ENCODE measurements at regions not wholly inside any gene's neighbourhood (a gene's known extent, or its start where the extent isn't known, plus 50 kb on each side); places are given as distances from the start of the nearest gene placed in this dataset.

DNA sequence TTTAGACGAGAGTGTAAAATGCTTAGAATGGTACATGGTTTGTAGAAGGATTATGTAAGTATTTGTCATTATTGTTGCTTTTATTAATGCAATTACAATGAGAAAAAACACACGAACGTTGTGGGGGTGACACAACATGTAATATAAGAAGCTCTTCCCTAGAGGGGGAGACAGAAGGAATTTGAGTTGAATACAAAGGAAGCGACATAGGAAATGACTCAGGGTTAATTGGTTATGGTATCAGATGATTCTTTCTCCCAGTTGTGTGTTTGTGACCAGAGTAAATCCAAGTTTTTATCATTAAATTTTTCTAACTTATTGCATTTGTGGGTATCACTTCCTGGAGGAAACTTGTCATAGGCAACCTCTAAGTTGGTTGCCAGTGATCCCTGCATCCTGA, 625.6 kb upstream of the CDH2 start:
- peak; percentile 94 for DNase-seq (ENCODE audit: low read depth)

DNA sequence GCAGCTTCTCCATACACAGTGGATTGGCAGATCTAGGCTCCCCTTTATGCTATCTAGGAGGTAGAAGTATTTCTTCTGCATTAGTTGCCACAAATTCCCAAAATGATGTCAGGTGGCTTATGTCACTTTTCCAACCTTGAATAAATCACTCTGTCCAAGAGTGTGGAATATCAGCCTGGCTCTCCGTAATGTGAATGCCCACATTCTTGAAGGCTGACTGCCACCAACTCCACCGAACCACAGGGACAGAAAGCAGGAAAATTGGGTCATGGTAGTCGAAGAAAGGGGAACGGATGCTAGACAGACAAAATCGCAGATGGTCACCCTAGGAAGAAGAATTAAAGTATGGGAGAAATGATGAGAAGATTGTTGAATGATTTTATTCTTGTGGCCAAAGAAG, 624.9 kb upstream of the CDH2 start:
- peak; percentile 17 for DNase-seq (ENCODE audit: low read depth)

DNA sequence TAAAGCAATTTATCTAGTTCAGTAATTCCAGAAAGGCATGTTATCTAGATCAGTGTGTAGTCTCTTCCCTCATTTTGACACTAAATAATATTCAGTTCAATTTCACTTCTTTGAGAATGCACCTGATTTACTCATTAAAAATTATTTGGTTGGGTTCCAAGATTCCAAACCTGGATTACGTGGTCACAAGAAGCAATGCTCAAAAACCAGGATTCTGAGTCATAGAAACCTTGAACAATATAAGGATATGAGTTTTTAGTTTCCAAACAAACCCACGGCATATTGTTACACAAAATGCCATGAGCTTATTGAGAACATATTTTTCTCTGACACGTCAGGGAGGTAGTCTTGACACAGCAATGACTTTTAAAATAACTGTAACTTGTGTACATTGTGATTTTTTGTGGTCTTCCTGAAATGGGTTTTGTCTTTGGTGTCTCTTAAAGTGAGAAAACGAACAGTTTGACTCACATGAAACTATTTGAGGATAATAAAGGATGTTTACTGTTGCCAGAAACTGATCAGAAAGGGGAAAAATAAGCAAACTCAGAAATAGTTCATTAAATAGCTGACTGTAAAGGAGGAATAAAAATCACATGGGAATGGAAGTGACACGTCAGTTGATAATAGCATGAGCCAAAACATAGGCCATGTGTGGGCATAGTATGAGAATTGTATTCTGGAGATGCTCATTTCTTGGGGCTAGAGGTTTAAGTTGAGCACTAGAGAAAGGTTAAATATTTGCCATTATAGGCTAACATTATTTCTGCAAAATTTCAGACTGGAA, 617.7 kb upstream of the CDH2 start:
- peak; percentile 87 for DNase-seq (ENCODE audit: low read depth)

DNA sequence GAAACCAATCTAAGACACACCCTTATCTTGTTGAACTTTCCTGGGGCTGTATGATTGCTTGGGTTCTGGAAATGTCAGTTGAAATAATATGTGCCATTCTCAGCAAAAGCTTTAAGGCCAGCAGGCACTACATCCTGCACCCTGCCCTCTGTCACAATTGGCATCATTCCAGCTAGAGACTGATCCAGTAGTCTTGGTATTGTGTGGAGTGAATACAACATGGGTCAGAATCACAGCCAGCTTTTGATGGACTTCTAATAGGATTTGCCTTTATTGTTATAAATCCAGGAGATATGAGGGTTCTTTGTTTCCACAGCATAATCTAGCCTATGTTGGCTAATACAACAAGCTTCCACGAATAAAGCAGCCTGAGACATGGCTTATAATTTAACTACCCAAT, 617.0 kb upstream of the CDH2 start:
- DNase-seq (ENCODE audit: low read depth) = peak; percentile 14

DNA sequence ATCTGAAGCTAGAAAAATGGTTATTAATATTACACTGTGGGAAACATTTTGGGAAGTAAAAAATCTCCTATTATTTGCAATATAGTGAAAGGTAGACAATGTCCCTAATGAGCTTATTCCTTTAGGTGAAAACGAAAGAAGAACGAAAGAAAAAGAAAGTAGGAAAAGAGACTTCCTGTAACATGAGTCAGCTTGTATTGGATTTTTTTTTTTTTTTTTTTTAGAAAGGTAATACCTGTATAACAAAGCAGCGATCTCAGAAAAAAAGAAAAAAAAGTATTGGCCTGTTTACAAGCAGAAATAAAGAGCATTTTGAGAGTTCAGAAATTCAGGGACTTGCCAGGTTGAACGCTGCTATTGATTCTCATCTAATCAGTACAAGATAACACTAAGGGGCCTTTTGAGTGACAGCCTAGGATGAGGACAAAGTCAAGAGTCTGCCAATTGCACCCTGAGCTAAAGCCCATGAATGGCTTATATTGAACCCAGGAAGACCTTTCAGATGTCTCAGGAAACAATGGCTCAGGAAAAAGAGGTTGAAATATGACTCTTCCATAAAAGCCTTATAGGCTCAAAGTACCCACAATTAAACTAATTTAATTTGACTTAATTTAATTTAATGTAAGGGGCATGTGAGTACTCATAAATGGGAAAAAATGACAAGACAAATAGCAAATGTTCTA, 615.6 kb upstream of the CDH2 start:
- peak; percentile 12 for DNase-seq (ENCODE audit: low read depth)

DNA sequence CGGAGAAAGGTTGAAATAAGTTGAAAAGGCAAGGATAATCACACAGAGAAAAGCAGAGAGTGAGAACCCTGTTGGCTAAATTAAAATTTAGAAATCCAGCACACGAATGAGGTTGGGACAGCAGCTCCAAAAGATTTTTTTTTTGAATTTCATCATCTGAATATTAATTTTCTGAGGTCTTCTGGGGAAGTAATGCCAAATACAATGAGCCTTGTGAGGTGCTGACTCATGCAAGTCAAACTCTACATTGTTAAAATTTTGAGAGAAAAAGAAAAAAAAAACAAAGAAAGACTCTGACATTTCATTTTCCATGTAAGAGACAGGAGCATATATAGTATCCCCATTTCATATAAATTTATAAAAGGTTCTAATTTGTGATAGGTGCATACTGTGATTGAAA, 614.2 kb upstream of the CDH2 start:
- no peak for DNase-seq (ENCODE audit: low read depth)

DNA sequence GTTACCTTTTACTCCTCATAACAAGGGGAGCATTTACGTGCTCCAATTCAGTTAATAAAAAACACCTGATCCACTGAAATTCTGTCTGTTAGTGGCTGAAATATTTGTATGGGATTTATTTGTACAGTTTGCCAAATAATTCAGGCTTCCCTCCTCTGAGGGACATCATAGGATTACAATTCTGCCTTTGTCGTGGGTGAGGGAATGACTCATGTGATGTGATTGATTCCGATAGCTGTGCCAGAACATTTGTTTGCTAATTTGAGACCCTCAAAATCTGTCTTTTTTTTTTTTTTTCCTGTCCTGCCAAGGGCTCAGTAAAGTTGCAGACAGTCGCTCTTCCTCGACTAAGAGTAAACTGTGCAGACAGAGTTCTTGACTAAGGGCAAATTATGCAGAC, 612.6 kb upstream of the CDH2 start:
- no peak for DNase-seq (ENCODE audit: low read depth)

DNA sequence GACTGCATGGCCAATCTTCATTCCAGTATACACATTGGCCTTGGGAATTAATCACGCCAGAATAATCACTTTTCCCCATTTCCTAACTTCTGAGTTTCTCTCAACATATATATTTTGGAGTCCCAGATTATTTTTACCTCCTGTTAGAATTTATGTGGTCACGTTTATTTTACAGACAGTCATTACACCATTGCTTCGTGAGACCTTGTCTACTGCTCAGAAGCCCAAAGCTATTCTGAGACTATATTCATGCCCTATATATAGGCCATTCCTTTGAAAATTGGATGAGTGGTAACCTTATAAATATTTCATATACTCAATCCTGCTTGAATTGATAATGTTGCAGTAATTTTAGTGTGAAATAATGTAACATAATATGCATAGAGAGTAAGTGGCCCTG, 610.0 kb upstream of the CDH2 start:
- DNase-seq (ENCODE audit: low read depth) = no peak

DNA sequence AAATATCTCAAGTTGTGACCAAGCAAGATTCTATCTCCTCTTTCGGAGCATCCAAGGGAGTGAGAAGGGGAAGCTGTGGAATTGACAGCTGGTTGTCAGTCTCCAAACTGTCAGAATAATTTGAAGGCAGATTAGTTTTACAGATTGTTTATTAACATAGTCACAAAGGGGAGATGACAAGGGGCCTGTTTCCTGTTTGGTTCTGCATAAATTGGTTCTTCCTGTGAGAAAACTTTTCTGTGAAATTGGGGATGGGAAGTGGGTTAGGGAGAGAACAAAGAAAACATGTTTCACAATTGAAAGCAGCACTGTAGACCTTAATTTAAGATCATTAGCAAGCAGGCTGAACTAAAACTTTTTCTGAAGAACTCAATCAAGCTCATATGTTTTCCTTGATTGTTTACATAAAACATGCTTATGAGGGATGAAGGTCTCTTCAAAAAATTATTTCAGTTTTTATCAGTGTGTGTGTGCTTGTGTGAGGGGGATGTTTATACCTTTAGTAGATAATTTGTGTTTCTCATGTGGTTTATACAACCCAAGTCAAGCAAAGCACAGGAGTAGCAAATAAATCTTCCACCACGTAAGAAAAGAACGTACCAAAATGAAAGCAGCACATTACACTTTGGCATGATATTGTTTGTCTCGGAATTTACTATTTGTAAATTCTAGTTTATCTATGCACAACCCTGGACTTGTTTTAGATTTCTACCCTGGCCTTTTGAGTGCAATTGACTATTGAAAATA, 604.9 kb upstream of the CDH2 start:
- no peak for DNase-seq (ENCODE audit: low read depth)

DNA sequence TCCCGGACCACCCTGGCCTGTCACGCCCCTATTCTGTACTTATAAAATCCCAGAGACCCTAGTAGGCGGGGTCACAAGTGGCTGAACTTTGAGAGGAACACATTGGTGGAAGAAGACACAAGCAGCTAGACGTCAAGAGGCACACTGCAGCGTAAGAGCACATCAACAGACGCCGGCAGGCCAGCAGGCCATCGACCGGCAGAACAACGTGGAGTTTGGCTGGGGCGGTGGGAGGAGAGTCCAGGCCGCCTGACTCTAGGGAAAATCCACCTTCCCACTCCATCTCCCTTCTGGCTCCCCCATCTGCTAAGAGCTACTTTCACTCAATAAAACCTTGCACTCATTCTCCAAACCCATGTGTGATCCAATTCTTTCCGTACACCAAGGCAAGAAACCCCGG, 601.8 kb upstream of the CDH2 start:
- DNase-seq (ENCODE audit: low read depth) = no peak

DNA sequence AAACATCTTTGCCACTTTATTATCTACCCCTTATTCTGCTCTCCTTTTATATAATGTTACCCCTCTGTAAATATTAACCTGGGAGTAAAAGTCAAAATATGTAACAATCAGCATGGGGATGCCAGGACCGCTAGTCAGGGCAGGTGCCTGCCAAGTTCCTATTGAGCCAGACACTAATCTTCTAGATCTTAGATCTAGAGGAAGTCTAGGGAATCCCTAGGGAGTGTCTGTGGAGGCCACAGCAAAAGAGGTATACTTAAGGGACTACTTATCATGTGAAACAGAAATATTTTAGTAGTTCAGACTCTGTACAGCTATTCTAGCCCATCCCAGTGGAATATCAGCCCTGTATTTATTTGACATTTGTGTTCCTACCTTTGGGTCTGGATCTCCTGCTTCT, 600.8 kb upstream of the CDH2 start:
- DNase-seq (ENCODE audit: low read depth) = no peak

DNA sequence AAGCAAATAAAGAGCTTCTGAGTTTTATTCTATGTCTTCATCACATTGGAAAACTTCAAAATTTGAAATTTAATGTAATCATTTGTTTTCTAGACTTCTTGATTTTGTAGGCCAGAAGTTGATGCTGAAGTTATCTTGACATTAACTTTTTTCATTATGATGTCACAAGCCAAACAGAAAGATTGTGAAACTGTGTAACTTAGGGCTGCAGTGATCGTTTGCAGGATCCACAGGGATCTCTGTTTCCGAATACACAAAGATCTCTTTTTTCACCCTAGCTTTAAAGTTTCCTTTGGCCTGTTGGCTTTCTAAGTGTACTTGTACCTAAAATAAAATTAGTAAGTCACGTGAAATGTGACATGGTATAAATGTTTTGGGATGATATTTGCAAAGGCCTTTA, 594.9 kb upstream of the CDH2 start:
- DNase-seq (ENCODE audit: low read depth) = no peak

DNA sequence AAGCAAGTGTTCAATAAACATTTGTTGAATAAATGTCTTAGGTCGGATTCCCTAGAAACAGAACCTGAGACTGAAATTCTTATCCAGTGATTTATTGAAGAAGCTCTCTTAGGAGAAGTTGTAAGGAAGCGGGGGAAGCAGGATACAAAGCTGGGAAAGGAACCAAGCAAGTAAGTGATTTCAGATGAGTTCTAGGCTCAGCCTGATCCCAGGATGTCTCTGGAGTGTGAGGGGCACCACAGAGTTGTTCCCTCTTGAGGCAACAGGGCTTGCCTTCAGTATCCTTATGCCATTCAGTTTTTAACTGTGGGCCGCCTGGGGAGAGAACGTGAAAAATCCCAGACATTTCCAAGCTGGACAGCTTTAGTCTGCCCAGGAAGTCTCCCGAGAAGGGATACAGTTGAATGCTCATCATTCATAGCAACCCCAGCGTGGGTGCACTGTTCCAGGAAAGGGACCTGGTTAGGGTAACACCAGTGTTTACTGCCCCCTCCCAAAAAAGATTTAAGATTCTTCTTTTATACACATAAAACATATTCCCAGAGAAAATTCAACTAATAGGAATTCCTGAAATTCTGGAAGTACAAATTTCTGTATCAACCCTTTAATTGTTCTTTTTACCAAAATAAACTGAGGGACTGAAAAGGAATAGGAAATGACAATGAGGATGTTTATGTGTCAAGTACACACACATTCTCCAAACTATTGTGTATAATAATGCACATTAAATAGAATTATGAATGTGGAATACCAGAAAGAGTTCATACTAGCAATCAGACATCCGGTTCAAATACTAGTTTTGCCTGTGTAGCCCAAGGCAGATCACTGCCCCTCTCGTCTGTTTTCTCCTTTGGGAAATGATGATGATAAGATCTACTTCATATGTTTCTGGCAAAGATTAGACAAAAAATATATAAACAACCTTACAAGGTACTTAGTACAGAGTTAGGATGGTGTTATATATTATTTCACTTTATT, 592.1 kb upstream of the CDH2 start:
- no peak for DNase-seq (ENCODE audit: low read depth)

DNA sequence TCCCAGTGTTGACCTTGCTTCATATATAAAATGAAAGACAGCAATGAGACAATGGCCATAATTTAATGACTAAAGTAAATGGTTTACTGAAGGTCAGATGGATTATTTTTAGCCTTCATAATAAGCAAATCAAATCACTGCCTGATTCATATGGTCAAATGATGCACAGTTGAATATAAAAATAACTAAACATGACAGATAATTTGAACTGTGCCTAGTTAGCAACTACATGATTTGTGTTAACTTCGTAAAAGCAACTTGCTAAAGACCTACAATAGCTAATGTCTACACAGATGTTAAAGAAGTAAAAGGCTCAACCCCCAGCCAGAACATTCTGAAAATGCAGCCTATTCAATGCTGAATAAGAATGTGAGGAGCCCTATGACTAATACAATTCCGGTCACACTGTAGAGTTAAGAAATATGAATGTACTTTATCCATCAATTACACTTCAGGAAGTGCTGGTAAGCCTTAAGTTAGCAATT, 590.8 kb upstream of the CDH2 start:
- DNase-seq (ENCODE audit: low read depth) = peak; percentile 69

DNA sequence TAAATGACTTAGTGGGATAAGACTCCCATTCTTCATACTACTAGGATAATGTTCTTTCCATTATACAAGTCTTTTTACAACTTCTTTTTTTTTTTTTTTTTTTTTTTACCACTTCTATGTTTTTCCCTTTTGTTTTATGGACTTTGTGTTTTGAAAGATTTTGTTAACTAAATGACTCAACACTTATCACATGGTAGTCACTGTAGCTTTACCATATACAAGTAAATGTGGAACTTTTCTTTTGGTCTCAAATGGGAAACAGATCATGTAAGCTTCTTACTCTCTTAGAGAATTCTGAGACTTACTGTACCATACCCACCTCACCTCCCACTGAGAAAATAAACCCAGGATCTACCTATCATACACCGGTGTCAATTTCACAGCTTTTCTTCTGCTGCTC, 590.3 kb upstream of the CDH2 start:
- peak; percentile 9 for DNase-seq (ENCODE audit: low read depth)

DNA sequence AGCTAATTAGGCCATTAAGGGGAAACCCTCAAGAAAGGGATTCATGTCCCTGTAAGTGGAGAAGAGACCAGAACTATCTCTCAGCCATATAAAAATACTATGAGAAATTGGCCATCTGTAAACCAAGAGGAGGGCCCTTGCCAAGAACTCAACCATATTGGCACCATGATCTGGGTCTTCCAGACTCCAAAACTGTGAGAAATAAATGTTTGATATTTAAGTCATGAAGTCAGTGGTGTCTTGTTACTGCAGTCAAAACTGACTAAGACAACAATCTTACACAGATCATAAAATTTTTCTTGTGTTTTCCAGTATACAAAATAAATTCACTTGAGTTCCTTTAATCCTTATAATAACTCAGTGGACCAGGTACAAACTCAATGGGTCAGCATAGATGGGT, 589.8 kb upstream of the CDH2 start:
- DNase-seq (ENCODE audit: low read depth) = no peak

DNA sequence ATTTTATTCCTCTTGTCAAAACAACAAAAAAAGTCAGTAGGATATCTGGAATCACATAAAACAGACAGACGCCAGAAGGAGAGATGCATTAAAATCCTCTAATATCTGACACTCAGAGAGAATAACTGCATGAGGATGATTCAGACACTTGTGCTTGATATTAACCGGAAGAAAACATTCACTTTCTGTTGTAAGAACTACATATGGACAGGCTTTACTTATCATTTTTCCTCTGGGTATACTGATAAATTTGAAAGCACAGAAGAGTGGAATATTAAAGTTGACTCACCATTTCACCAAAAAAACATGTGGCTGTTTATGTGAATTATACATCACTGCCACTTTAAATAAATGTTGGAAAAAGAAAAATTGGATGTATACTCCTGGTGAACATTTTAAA, 589.1 kb upstream of the CDH2 start:
- DNase-seq (ENCODE audit: low read depth) = no peak

DNA sequence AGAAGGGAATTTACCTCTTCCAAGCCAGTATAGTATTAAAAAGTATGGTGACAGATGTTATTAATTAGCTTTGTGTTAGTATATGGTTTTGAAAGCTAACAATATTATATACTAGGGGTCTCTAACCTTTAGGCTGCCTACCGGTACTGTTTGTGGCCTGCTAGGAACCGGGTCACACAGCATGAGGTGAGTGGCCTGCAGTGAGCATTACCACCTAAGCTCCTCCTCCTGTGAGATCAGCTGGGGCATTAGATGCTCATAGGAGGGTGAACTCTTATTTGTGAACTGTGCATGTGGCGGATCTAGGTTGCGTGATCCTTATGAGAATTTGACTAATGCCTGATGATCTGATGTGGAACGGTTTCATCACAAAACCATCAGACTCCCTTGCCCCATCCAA, 583.4 kb upstream of the CDH2 start:
- no peak for DNase-seq (ENCODE audit: low read depth)

DNA sequence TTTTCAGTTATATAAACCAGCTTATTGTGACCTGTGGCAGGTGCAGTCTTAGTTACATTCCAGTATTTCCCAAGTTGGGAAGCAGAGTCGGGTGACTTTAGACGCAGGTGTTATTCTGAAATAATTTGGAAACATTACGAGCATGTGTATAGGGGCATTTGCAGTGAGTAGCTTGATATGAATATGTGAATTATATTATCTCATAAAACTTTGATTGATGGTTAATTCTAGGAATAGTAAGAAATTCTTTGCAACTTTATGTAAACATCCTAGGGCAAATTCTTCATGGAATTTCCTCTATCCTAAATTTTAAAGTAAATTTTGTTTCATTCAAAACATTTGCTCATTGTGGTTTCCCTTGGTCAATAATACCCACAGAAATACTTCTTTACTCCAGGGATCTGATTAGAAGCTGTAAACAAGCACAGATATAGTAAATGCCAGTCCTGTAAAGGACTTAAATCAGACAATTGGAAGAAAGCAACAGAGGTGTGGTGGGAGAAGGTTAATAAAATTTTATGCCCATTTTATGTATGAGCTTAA, 580.6 kb upstream of the CDH2 start:
- DNase-seq (ENCODE audit: low read depth) = no peak

DNA sequence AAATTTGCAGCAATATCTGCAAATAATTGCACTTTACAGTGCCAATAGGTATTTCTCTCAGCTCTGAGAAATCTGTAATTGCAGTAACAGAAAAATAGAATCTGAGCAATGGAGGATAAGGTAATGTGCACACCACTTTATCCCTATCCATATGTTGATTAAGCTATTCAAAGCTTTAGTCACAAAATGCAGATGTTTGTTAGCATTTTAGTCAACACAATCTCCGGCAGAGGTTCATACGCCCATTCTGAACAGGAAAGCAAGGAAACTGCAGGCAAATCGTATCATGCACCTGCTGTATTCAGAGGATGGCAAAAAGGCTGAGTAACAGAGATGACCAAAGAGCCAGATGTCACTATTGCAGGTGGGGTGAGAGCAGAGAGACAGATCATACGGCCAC, 566.2 kb upstream of the CDH2 start:
- no peak for DNase-seq (ENCODE audit: low read depth)

DNA sequence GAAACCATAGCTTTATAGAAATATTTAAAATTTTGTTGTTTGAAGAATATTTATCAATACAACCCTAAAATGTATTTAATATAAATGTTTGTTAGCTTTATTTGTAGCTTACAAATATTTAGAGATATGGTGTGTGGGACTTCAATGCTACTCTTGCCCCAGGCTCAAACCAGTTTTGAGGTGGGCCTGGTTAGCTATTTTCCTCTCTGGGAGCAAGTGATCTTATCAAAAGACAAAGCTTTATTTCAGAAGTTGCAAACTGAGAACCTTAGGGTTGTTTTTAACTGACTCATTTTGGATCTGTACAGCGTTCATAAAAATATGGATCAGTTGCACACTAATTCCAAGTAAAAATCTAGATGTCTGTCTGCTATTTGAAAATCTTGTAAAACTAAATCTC, 563.6 kb upstream of the CDH2 start:
- DNase-seq (ENCODE audit: low read depth) = no peak
